Epithelial cell of esophagus (primary cell): ENCODE measurements at regions not wholly inside any gene's neighbourhood (a gene's known extent, or its start where the extent isn't known, plus 50 kb on each side); places are given as distances from the start of the nearest gene placed in this dataset.

ENCODE experiments used
- DNase-seq: peaks from one replicate; pipeline ENCODE4 v3.0.0; 2010; ENCODE audit warnings: low read depth
- H3K4me3 ChIP-seq: 2 replicates; pipeline ENCODE4 v1.5.1; 2011; ENCODE audit warnings: mild to moderate bottlenecking, low read length, control low read depth
- TF ChIP-seq, protein P1 (sequence below): IDR thresholded peaks from 2 replicates; pipeline ENCODE4 v1.5.1; 2011; ENCODE audit warnings: low read depth, mild to moderate bottlenecking, low read length, control low read depth, inconsistent platforms; ENCODE audit not compliant: insufficient read depth; ENCODE audit errors: missing control alignments

DNA sequence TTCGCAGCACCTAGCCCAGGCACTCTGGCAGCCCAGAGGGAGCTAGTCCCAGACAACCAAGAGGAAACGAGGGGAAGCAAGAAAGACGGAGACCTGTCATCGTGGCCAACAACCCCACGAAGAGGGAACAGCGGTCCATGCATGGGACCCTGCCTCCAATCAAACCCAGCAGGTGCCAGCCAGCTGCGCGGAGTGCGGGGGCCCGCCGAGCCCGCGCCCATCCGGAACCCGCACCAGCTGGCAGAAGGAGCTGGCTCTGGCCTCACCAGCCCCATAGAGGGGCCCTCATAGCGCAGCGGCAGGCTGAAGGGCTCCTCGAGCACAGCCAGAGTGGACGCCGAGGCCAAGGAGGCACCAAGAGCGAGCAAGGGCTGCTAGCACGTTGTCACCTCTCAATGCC lies 332.4 kb upstream of the MAGEB18 start:
- no peak for DNase-seq
- H3K4me3 ChIP-seq: no peak overlapping the region
- TF ChIP-seq, protein P1, sequence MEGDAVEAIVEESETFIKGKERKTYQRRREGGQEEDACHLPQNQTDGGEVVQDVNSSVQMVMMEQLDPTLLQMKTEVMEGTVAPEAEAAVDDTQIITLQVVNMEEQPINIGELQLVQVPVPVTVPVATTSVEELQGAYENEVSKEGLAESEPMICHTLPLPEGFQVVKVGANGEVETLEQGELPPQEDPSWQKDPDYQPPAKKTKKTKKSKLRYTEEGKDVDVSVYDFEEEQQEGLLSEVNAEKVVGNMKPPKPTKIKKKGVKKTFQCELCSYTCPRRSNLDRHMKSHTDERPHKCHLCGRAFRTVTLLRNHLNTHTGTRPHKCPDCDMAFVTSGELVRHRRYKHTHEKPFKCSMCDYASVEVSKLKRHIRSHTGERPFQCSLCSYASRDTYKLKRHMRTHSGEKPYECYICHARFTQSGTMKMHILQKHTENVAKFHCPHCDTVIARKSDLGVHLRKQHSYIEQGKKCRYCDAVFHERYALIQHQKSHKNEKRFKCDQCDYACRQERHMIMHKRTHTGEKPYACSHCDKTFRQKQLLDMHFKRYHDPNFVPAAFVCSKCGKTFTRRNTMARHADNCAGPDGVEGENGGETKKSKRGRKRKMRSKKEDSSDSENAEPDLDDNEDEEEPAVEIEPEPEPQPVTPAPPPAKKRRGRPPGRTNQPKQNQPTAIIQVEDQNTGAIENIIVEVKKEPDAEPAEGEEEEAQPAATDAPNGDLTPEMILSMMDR: no peak

DNA sequence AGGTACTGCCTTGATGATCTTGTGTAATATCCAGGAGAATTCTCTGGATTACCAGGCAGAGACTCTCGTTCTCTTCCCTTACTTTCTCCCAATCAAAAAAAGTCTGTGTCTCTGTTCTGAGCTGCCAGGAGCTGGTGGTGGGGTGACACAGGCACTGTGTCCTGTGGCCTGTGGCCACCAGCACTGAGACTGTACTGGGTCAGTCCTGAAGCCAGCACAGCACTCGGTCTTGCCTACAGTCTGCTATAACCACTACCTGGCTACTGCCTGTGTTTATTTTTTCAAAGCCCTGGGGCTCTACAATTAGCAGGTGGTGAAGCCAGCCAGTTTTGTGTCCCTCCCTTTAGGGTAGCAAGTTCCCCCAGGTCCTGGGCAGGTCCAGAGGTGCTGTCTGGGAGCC lies 331.1 kb upstream of the MAGEB18 start:
- DNase-seq: no peak
- H3K4me3 ChIP-seq: no peak overlapping the region
- TF ChIP-seq, protein P1: no peak

DNA sequence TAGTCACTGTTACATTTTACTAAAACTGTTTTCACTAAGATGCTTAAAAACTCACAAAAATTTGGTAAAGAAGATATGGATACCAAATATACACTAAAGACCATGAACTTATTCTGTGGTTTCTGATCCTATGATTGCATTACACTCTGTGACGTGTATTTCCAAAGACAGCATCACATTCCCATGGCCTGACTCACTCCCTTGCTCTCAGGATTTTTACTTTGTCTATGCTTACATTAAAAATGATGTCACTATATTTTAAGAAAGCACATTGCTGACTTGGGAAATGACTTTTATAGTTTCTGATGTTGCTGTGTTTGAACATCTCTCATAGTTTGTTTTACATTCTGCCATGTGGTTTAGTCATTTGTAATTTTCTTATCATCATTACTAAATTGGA lies 327.9 kb upstream of the MAGEB18 start:
- peak; percentile 51 for DNase-seq
- no peak overlapping the region for H3K4me3 ChIP-seq
- TF ChIP-seq, protein P1: no peak

DNA sequence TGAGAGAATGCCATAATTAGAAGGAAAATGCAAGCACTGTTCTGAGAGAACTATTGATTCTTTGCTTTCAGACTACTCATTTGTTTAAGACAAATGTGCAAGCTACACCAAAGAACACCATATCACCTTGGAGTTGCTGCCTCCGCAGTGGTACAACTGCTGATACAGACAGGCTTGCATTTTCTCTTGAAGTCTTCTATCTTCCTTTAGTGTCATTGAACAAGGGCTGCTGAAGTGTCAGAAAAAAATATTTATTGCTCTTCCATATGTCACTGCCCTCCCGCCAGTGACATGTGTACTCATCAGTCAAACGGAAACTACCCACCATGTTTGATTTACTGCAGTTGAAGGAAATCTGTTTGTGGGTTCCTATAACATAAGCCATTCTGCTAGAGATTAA lies 318.3 kb upstream of the MAGEB18 start:
- H3K4me3 ChIP-seq: no peak overlapping the region
- TF ChIP-seq, protein P1: no peak
- DNase-seq: no peak

DNA sequence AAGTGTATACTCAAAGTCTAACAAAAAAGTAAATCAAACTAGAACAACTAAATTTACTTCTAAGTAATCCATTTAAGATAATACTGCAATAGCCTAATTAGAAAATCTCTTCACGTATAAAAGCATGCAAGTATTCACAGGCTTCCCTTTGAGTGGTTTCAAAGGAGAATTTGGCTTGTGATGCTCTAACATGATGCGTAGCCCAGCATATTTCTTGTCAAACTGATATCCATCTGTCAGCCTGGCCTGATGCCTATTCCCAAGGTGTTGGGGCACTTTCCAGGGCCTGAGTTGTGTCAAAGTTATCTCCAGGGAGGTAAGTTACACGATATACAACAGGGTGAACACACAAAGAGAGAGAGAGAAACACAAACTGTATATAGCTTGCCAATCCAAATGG lies 287.0 kb upstream of the MAGEB18 start:
- TF ChIP-seq, protein P1: no peak
- DNase-seq: no peak
- no peak overlapping the region for H3K4me3 ChIP-seq

DNA sequence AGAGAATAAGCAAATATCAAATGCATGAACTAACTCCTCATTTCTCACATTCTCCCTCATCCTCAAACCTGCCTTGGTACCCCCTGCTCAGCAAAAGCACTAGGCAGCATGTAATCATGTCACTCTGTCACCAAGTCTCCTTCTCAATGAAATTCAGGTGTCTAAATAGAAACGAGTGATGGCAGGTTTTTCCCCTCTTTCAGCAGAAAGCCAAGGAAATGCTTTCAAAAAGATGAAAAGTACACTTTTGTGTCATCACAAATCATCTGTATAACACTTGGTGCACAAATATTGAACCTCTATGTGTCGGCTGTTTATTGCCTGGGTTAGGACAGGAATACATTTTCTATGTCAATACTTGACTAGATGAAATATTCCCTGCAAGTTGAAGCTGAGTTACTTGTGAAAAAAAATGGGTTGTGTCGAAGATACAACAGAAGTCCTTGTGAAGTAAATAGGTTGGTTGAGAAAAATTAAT lies 285.1 kb upstream of the MAGEB18 start:
- DNase-seq: no peak
- H3K4me3 ChIP-seq: no peak overlapping the region
- TF ChIP-seq, protein P1: no peak

DNA sequence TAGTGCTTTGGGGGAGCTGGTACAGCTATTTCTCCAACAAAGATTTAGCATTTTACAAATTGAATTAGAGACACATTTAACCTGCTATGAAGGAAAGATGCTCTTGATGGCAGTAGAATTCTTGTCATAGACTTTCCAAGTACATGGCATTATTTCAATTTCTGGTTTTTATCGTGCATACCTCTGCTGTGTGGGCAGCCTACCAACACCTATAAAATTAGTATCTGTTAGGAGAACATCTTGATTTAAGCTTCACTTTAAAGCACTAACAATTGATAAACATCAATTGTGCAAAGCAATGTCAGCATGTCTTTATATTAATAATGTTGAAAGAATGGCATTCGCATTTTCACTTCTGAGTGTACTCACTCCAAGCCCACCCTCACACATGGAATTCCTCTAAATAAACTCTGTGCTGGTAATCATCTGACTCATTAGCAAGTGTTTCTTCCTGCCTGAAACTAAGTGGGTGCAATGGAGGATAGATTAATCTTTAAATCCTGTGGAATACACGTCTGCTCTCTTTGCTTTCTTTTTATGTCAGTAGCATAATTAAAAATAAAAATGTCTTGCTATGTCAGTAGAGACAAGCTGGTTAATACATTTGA lies 279.8 kb upstream of the MAGEB18 start:
- peak; percentile 7 for DNase-seq
- TF ChIP-seq, protein P1: peak; percentile 19
- H3K4me3 ChIP-seq: no peak overlapping the region
